ENCODE measurements at regions not wholly inside any gene's neighbourhood (a gene's known extent, or its start where the extent isn't known, plus 50 kb on each side); places are given as distances from the start of the nearest gene placed in this dataset.

DNA sequence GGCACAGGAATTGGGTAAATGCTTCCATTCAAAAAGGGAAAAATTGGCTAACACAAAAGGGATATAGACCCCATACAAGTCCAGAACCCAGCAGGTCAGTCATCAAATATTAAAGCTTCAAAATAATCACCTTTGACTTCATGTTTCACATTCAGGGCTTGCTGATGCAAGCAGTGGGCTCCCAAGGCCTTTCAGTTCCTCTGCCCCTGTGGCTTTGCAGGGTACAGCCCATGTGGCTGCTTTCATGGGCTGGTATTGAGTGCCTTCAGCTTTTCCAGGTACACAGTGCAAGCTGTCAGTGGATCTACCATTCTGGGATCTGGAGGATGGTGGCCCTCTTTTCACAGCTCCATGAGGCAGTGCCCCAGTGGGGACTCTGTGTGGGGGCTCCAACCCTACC is 253.0 kb downstream of the TECRL start:
- no peak for TF ChIP-seq HDAC6 (IDR thresholded peaks at IDR 0.05; ENCODE audit: unreplicated experiment)
- TF ChIP-seq, protein P1, sequence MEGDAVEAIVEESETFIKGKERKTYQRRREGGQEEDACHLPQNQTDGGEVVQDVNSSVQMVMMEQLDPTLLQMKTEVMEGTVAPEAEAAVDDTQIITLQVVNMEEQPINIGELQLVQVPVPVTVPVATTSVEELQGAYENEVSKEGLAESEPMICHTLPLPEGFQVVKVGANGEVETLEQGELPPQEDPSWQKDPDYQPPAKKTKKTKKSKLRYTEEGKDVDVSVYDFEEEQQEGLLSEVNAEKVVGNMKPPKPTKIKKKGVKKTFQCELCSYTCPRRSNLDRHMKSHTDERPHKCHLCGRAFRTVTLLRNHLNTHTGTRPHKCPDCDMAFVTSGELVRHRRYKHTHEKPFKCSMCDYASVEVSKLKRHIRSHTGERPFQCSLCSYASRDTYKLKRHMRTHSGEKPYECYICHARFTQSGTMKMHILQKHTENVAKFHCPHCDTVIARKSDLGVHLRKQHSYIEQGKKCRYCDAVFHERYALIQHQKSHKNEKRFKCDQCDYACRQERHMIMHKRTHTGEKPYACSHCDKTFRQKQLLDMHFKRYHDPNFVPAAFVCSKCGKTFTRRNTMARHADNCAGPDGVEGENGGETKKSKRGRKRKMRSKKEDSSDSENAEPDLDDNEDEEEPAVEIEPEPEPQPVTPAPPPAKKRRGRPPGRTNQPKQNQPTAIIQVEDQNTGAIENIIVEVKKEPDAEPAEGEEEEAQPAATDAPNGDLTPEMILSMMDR (IDR thresholded peaks at IDR 0.05 in 2 of 3, conservative IDR thresholded peaks at IDR 0.05 in 1 of 3; ENCODE audit: control insufficient read depth in 2 of 3, extremely low read depth in 1 of 3, insufficient read depth in 1 of 3, low read depth in 3 of 3, low read length in 3 of 3): no peak
- no peak for TF ChIP-seq TARDBP (IDR thresholded peaks at IDR 0.05; ENCODE audit: borderline replicate concordance)
- no peak for TF ChIP-seq POLR2A (IDR thresholded peaks at IDR 0.05; ENCODE audit: low read depth, low read length)
- no peak for TF ChIP-seq FOS (IDR thresholded peaks at IDR 0.05; ENCODE audit: borderline replicate concordance, extremely low read depth, insufficient read length)
- TF ChIP-seq, protein P2, sequence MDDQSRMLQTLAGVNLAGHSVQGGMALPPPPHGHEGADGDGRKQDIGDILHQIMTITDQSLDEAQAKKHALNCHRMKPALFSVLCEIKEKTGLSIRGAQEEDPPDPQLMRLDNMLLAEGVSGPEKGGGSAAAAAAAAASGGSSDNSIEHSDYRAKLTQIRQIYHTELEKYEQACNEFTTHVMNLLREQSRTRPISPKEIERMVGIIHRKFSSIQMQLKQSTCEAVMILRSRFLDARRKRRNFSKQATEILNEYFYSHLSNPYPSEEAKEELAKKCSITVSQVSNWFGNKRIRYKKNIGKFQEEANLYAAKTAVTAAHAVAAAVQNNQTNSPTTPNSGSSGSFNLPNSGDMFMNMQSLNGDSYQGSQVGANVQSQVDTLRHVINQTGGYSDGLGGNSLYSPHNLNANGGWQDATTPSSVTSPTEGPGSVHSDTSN (IDR thresholded peaks at IDR 0.05; ENCODE audit: insufficient replicate concordance, low read depth, low read length): no peak
- no peak for TF ChIP-seq RCOR1 (conservative IDR thresholded peaks at IDR 0.05; ENCODE audit: low read depth, low read length)
- no peak for TF ChIP-seq MXI1 (IDR thresholded peaks at IDR 0.05; ENCODE audit: low read depth, low read length)
- TF ChIP-seq, protein P3, sequence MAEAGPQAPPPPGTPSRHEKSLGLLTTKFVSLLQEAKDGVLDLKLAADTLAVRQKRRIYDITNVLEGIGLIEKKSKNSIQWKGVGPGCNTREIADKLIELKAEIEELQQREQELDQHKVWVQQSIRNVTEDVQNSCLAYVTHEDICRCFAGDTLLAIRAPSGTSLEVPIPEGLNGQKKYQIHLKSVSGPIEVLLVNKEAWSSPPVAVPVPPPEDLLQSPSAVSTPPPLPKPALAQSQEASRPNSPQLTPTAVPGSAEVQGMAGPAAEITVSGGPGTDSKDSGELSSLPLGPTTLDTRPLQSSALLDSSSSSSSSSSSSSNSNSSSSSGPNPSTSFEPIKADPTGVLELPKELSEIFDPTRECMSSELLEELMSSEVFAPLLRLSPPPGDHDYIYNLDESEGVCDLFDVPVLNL (IDR thresholded peaks at IDR 0.05; ENCODE audit: low read depth, low read length): no peak
- TF ChIP-seq, protein P4, sequence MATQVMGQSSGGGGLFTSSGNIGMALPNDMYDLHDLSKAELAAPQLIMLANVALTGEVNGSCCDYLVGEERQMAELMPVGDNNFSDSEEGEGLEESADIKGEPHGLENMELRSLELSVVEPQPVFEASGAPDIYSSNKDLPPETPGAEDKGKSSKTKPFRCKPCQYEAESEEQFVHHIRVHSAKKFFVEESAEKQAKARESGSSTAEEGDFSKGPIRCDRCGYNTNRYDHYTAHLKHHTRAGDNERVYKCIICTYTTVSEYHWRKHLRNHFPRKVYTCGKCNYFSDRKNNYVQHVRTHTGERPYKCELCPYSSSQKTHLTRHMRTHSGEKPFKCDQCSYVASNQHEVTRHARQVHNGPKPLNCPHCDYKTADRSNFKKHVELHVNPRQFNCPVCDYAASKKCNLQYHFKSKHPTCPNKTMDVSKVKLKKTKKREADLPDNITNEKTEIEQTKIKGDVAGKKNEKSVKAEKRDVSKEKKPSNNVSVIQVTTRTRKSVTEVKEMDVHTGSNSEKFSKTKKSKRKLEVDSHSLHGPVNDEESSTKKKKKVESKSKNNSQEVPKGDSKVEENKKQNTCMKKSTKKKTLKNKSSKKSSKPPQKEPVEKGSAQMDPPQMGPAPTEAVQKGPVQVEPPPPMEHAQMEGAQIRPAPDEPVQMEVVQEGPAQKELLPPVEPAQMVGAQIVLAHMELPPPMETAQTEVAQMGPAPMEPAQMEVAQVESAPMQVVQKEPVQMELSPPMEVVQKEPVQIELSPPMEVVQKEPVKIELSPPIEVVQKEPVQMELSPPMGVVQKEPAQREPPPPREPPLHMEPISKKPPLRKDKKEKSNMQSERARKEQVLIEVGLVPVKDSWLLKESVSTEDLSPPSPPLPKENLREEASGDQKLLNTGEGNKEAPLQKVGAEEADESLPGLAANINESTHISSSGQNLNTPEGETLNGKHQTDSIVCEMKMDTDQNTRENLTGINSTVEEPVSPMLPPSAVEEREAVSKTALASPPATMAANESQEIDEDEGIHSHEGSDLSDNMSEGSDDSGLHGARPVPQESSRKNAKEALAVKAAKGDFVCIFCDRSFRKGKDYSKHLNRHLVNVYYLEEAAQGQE (IDR thresholded peaks at IDR 0.05; ENCODE audit: low read depth, low read length): no peak
- no peak for TF ChIP-seq RBBP5 (conservative IDR thresholded peaks at IDR 0.05)

Data from GM12878 (cell line).